GM19452 (cell line): ENCODE measurements at regions not wholly inside any gene's neighbourhood (a gene's known extent, or its start where the extent isn't known, plus 50 kb on each side); places are given as distances from the start of the nearest gene placed in this dataset.
A peak's percentile ranks its signal among the peaks of the same experiment; 100 is the strongest.

Source experiments
- ATAC-seq: cut with Tn5 transposase; IDR thresholded peaks from one replicate; pipeline ENCODE4 v1.9.1; 2021; ENCODE audit not compliant: unreplicated experiment

DNA sequence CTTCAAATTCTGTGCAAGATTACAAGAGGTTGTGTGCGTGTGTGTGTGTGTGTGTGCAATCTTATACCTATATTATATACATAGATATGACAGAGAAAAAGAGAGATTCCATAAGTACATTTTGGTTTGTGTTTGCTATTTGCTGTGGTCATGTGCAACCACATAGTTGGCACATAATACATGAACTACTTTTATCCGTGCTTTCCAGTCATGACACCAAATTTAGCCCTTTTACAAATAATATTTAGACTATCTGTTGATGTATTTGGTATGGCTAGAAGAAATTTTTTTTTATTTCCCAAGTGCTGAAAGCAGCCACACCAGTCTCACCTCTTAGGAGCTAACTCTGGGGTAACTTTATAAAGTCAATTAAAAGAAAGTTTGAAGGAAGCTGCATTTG lies 63.5 kb upstream of the EGFR start:
- ATAC-seq = no peak

DNA sequence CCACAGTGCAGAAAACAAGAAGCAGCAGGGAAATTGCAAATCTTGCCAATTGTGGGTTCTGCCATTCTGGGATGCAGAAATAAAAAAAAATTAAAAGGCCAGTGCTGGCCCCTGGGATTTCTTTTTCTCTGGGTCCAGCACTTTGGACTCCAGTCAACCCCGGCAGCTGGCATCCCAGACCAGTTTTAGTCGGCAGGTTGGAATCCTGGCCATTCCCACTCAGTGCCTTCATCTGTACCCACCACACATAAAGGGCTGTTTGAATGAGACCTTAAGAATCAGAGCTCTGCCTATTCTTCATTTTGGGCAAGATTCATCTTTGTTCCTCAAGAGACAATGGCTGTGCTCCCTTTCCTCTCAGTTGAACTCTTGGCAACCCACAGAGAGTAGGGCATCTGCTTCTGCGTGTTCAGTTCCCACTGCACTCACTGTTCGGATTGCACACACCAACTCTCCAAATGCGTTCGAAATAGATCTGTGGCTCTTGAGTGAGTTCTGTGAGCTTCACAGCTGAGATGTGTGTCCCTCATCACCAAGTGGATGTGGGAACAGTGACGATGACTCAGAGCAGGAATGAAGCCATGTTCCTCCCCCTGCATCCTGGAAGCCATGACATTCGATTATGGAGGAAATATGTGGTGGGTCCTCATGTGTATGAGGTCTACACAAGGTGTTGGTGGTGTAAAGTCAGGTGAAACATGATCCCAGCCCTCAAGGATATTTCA lies 63.0 kb upstream of the EGFR start:
- no peak for ATAC-seq

DNA sequence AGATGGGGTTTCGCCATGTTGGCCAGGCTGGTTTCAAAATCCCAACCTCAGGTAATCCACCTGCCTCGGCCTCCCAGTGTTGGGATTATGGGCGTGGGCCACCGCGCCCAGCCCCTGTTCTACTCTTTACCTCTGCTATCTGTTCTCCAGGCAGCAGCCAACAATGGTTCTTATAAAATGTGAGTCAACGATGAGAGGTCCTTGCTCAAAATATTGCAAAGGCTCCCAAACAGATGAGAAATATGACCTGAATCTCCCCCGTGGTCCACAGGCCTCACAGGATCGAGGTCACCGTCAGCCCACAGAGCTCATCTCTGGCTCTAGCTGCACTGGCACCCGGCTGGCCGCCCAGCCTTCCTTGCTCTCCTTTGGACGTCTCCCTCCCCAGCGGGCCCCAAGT lies 62.0 kb upstream of the EGFR start:
- no peak for ATAC-seq

DNA sequence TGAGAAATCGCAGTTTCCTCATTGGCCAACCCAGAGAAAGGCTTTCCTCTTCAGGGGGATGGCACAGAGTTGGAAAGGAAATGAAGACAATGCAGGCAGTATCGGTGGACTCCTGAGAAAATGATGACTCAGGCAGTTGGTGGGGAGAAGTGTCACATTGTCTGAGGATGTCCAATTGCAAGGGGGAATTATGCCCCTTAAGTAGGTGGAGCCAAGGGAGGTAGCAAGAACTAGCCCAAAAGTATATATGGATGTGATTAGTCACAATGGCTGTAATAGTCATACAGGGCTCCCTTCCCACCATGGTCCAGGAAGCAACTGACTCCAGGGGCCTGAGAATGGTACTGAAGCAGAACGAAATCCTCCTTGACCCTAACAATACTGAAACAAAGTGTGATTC lies 58.3 kb upstream of the EGFR start:
- peak; percentile 55 for ATAC-seq

DNA sequence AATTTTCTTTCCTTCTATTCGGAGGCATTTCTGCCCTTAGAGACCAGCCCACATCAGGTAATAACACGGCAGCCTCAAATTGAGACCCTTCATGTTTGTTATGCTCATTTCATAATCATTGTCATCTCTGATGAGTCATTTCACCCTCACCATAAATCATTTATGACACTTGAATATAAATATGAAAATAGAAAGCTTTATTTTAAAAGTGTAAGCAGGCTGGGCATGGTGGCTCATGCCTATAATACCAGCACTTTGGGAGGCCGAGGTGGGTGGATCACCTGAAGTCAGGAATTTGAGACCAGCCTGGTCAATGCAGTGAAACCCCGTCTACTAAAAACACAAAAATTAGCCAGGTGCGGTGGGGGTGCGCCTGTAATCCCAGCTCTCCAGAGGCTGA lies 57.4 kb upstream of the EGFR start:
- no peak for ATAC-seq

DNA sequence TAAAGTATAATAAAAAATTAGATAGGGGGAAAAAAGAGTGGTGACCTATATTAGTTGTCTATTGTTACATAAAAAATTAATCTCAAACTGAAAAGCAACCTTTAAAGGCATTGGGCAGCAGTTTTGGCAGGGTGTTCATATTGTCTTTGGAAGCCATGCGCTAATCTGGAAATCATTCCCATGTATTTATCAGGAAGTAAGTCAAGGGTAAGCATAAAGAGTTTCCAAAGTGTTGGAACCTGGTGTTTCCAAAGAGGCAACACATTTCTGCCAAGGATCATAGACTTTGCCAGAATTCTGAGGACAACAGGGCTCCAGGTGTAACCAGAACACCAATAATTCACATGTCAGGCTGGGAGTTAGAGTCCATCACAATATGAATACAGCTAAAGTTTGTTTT lies 55.7 kb upstream of the EGFR start:
- no peak for ATAC-seq

DNA sequence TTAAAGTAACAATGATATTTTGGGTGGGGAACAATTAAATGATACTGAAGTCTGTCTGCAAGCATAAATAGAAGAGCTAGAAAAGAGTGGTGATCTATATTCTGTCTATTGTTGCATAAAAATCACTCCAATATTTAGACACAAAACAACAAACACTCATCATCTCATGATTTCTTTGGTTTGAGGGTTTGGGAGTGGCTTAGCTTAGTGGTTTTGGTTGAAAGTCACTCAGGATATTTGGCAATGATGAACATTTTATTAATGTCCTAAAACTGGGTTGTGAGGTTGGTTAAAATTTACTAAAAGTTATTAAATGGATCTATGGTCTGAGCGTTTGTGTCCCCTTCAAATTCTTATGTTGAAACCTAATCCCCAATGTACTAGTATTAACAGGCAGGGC lies 54.7 kb upstream of the EGFR start:
- ATAC-seq = no peak

DNA sequence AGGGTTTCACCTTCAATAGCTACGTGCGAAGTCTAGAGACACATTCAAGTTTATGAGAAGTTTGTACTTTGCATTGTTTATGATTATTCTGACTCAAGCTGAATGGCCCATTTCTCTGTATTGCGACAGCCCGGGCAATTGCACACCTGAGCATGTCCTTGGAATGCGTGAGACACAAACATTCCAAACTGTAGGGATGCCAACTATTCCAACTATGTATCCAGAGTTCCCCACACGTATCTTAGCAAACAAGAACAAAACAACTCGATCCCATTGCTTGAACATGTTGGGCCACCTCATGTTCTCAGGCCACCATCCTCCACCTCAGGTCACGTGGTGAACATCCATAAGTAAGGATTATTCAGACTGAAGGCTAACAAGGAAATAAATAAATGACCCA lies 51.4 kb upstream of the EGFR start:
- no peak for ATAC-seq

DNA sequence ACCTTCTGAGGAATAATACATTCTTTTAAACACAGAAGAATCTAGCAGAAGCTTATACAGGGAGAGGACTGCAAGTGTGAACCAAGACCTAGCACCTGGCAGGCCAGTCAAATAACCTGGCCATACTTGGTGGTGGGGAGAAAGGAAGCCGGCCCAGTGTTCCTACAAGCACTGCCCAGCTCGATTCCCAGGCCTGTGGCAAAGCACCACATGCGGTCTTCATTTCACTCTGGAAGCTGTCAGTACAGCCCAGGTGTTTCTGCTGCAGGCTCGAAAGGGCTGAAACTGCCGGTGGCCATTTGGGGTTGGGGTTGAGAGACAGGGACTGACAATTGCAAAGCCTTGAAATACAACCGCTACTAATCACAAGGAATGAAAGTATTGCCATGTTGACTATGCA lies 50.8 kb upstream of the EGFR start:
- no peak for ATAC-seq
